Hepatocyte (in vitro differentiated cells): ENCODE measurements at regions not wholly inside any gene's neighbourhood (a gene's known extent, or its start where the extent isn't known, plus 50 kb on each side); places are given as distances from the start of the nearest gene placed in this dataset.

Experiments
- DNase-seq: peaks from one replicate; pipeline ENCODE4 v3.0.0-alpha.2; 2016; ENCODE audit warnings: low spot score
- H2AFZ ChIP-seq: fragments of 200-600 bp; sonication (generic); 2 replicates; pipeline ENCODE4 v1.6.0; 2016; ENCODE audit warnings: antibody characterized with exemption, mild to moderate bottlenecking
- H3K27ac ChIP-seq: fragments of 200-600 bp; sonication (generic); 2 replicates; pipeline ENCODE4 v1.5.1; 2016; ENCODE audit warnings: mild to moderate bottlenecking
- H3K27me3 ChIP-seq: fragments of 200-600 bp; sonication (generic); 2 replicates; pipeline ENCODE4 v1.6.1; 2016
- H3K36me3 ChIP-seq: fragments of 200-600 bp; sonication (generic); replicated peaks from 2 replicates; pipeline ENCODE4 v1.5.1; 2016; ENCODE audit warnings: low read depth; ENCODE audit not compliant: insufficient read depth
- H3K4me1 ChIP-seq: fragments of 200-600 bp; sonication (generic); 2 replicates; pipeline ENCODE4 v1.5.1; 2016; ENCODE audit warnings: mild to moderate bottlenecking, moderate library complexity; ENCODE audit not compliant: insufficient read depth
- H3K4me2 ChIP-seq: fragments of 200-600 bp; sonication (generic); 2 replicates; pipeline ENCODE4 v1.6.0; 2016
- H3K4me3 ChIP-seq: fragments of 200-600 bp; sonication (generic); 2 replicates; pipeline ENCODE4 v1.5.1; 2016; ENCODE audit warnings: mild to moderate bottlenecking
- H3K79me2 ChIP-seq: fragments of 200-600 bp; sonication (generic); 2 replicates; pipeline ENCODE4 v1.6.0; 2017; ENCODE audit warnings: mild to moderate bottlenecking
- H3K9me2 ChIP-seq: fragments of 200-600 bp; sonication (generic); replicated peaks from 2 replicates; pipeline ENCODE4 v1.6.0; 2017; ENCODE audit warnings: mild to moderate bottlenecking; ENCODE audit not compliant: insufficient read depth
- H3K9me3 ChIP-seq: fragments of 200-600 bp; sonication (generic); 2 replicates; pipeline ENCODE4 v1.5.1; 2016; ENCODE audit warnings: low read depth, mild to moderate bottlenecking
- H4K20me1 ChIP-seq: fragments of 200-600 bp; sonication (generic); 2 replicates; pipeline ENCODE4 v1.6.0; 2016; ENCODE audit warnings: mild to moderate bottlenecking; ENCODE audit not compliant: insufficient read depth, poor library complexity, severe bottlenecking
- CTCF ChIP-seq: fragments of 200-600 bp; sonication (generic); IDR thresholded peaks from 2 replicates; pipeline ENCODE4 v1.5.1; 2016; ENCODE audit warnings: antibody characterized with exemption, mild to moderate bottlenecking; ENCODE audit not compliant: poor library complexity
- EZH2 ChIP-seq: fragments of 200-600 bp; sonication (generic); IDR thresholded peaks from 2 replicates; pipeline ENCODE4 v1.6.1; 2016; ENCODE audit warnings: antibody characterized with exemption, mild to moderate bottlenecking, borderline replicate concordance
- EZH2phosphoT487 ChIP-seq: fragments of 200-600 bp; sonication (generic); IDR thresholded peaks from one replicate; pipeline ENCODE4 v1.6.1; 2018; ENCODE audit warnings: antibody characterized with exemption, mild to moderate bottlenecking, low read depth, moderate library complexity; ENCODE audit not compliant: unreplicated experiment, severe bottlenecking
- WGBS: methylation state at CpG from one replicate; pipeline ENCODE4 v1.1.6; 2016; ENCODE audit warnings: low lambda C conversion rate; ENCODE audit errors: missing lambda C conversion rate; 5-methylcytosine and 5-hydroxymethylcytosine counted together

GRCh38 chr4:27568236-27568951 is 707.8 kb downstream of the STIM2 start:
- no peak overlapping the region for H2AFZ ChIP-seq
- H3K4me2 ChIP-seq: no peak overlapping the region
- H3K9me2 ChIP-seq: no peaks in the 10 kb centered on the region
- no peak overlapping the region for H3K27ac ChIP-seq
- DNase-seq: no peak
- 90% methylated on average over 11 of the region's 11 CpGs for WGBS
- H3K4me3 ChIP-seq: no peak overlapping the region
- H3K4me1 ChIP-seq: no peaks in the 10 kb centered on the region
- no peaks in the 10 kb centered on the region for H3K27me3 ChIP-seq
- H3K36me3 ChIP-seq: no peaks in the 10 kb centered on the region
- H4K20me1 ChIP-seq: no peaks in the 10 kb centered on the region
- no peaks in the 10 kb centered on the region for H3K9me3 ChIP-seq
- H3K79me2 ChIP-seq: no peaks in the 10 kb centered on the region
- TF ChIP-seq EZH2: no peak
- TF ChIP-seq EZH2phosphoT487: no peak
- TF ChIP-seq CTCF: no peak

GRCh38 chr4:27568952-27569319 is 708.3 kb downstream of the STIM2 start:
- Histone ChIP-seq H3K27me3 (no peaks in the 10 kb centered on the region), H3K79me2 (no peaks in the 10 kb centered on the region), H3K27ac (no peak overlapping the region), H4K20me1 (no peaks in the 10 kb centered on the region), H3K4me3 (no peak overlapping the region), H3K4me1 (no peaks in the 10 kb centered on the region), H3K9me2 (no peaks in the 10 kb centered on the region), H3K9me3 (no peaks in the 10 kb centered on the region), H2AFZ (no peak overlapping the region), H3K4me2 (no peak overlapping the region), H3K36me3 (no peaks in the 10 kb centered on the region)
- TF ChIP-seq CTCF (no peak), EZH2phosphoT487 (no peak)
- no peak for DNase-seq
- WGBS: 83% methylated on average over 2 of the region's 2 CpGs

- Histone ChIP-seq H4K20me1 (no peaks in the 10 kb centered on the region), H3K9me2 (no peaks in the 10 kb centered on the region), H3K4me3 (no peak overlapping the region), H3K79me2 (no peaks in the 10 kb centered on the region), H3K27ac (no peak overlapping the region), H3K4me1 (no peaks in the 10 kb centered on the region), H3K36me3 (no peaks in the 10 kb centered on the region), H3K27me3 (no peaks in the 10 kb centered on the region), H2AFZ (no peak overlapping the region), H3K9me3 (no peaks in the 10 kb centered on the region), H3K4me2 (no peak overlapping the region)
- no peak for TF ChIP-seq EZH2
- TF ChIP-seq CTCF: no peak
- 88% methylated on average over 5 of the region's 5 CpGs for WGBS
- no peak for DNase-seq
These were observed 714.1 kb downstream of the STIM2 start for GRCh38 chr4:27574743-27575142.

GRCh38 chr4:27577951-27578350 is 717.3 kb downstream of the STIM2 start:
- DNase-seq: no peak
- no peak overlapping the region for H3K4me2 ChIP-seq
- no peaks in the 10 kb centered on the region for H3K79me2 ChIP-seq
- no peaks in the 10 kb centered on the region for H3K4me1 ChIP-seq
- no peaks in the 10 kb centered on the region for H3K36me3 ChIP-seq
- no peaks in the 10 kb centered on the region for H3K9me2 ChIP-seq
- WGBS: 95% methylated on average over 2 of the region's 2 CpGs
- H3K9me3 ChIP-seq: no peaks in the 10 kb centered on the region
- no peak for TF ChIP-seq EZH2phosphoT487
- TF ChIP-seq CTCF: no peak
- TF ChIP-seq EZH2: no peak
- H3K27ac ChIP-seq: no peak overlapping the region
- no peaks in the 10 kb centered on the region for H4K20me1 ChIP-seq
- no peak overlapping the region for H3K4me3 ChIP-seq
- H2AFZ ChIP-seq: no peak overlapping the region
- no peaks in the 10 kb centered on the region for H3K27me3 ChIP-seq
